Stomach (tissue), 8 donors: ENCODE measurements at regions not wholly inside any gene's neighbourhood (a gene's known extent, or its start where the extent isn't known, plus 50 kb on each side); places are given as distances from the start of the nearest gene placed in this dataset.
"Not testable (repeated sequence)": the region's sequence is repeated elsewhere in the genome, so short reads cannot be mapped to it uniquely, and the experiment has no call there.

Source experiments
- DNase-seq, 2 donors: peaks; one replicate each; pipeline versions ENCODE4 v3.0.0 to v3.0.0-alpha.2; 2013 to 2019
- H3K27ac ChIP-seq, 5 donors: fragments of 200-600 bp in 4 of 5; sonication (generic) in 4 of 5; one replicate each; pipeline ENCODE4 v1.5.1; 2013 to 2019; ENCODE audit warnings: mild to moderate bottlenecking in 1 of 5, moderate library complexity in 1 of 5
- H3K27me3 ChIP-seq, 3 donors: fragments of 200-600 bp; sonication (generic); one replicate each; pipeline ENCODE4 v1.5.1; 2017 to 2019; ENCODE audit warnings: mixed run types in 1 of 3
- H3K36me3 ChIP-seq, 4 donors: fragments of 200-600 bp; sonication (generic); 1 replicate in 3 of 4; 2 replicates in 1 of 4; pipeline ENCODE4 v1.5.1; 2016 to 2019
- H3K4me1 ChIP-seq, 4 donors: fragments of 200-600 bp; sonication (generic); one replicate each; pipeline ENCODE4 v1.5.1; 2016 to 2019
- H3K4me3 ChIP-seq, 4 donors: fragments of 200-600 bp; sonication (generic) in 3 of 4; one replicate each; pipeline ENCODE4 v1.5.1; 2016 to 2019; ENCODE audit warnings: mild to moderate bottlenecking in 1 of 4
- H3K9me3 ChIP-seq, 4 donors: fragments of 200-600 bp; sonication (generic); one replicate each; pipeline ENCODE4 v1.5.1; 2016 to 2019
- CTCF ChIP-seq, 7 experiments: fragments of 450-650 bp in 4 of 7; fragments of 200-600 bp in 3 of 7; sonication (generic) in 3 of 7; IDR thresholded peaks; one replicate each; pipeline ENCODE4 v1.5.1; 2016 to 2019; ENCODE audit warnings: antibody characterized with exemption in 7 of 7, control low read depth in 2 of 7, mild to moderate bottlenecking in 1 of 7
- EP300 ChIP-seq: sonication (generic); formaldehyde crosslinking; IDR thresholded peaks from one replicate; pipeline ENCODE4 v1.6.1; 2017; ENCODE audit warnings: antibody characterized with exemption
- POLR2A ChIP-seq, 4 donors: fragments of 450-650 bp; IDR thresholded peaks; one replicate each; pipeline ENCODE4 v1.6.1; 2016; ENCODE audit warnings: antibody characterized with exemption in 4 of 4, control low read depth in 2 of 4, mild to moderate bottlenecking in 1 of 4, moderate library complexity in 1 of 4
- POLR2AphosphoS5 ChIP-seq, 3 donors: sonication (generic); formaldehyde crosslinking; IDR thresholded peaks; one replicate each; pipeline ENCODE4 v1.6.1; 2016; ENCODE audit warnings: antibody characterized with exemption in 3 of 3
- WGBS, 5 donors: extraction: QIAGEN DNeasy Blood & Tissue Kit in 3 of 5; methylation state at CpG; one replicate each; pipeline versions ENCODE4 v1.1.5 to v1.1.7; 2013 to 2018; 5-methylcytosine and 5-hydroxymethylcytosine counted together
- intact Hi-C: fragments of 100-400 bp; cut with DNase I; formaldehyde crosslinking; loops from one replicate; pipeline ENCODE4 v1.15.1; 2023; ENCODE audit warnings: low total_unique reads
- donor health status: healthy with polysubstance abuse.
- donor health status: Bipolar disorder and iron deficiency.
- donor health status: healthy.

DNA sequence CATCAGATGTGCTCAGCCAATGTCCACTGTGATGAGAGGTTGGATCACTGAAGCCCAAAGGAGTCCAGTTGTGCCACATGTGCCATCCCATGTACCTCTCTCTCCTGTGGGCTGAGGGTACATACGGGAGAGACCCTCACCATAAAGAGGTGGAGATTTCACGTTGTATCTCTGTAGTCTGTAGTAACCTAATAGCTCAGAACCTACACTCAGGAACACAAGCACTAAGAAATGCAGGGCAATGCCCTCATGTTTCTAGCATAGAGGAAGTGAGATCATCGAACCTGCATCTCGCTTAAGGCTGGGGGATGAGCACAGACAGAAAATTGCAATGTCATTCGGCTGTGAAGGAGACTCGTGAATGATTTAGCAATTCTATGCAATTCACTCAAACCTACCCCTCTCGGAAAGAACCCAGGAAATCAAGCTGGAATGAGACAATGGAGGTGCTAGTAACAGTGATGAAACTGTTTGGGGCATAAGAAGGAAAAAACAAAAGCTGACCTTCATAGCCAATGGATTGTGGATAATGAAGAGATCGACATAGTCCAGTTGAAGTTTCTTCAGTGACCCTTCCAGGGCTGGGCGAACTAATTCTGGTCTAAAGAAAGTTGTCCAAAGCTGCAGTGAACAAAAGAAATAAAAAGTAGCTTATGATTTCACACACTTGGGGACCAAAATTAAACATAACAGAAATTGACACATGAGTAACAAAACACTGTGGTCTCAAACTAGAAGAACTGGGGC, 80.3 kb upstream of the UCN3 start:
- 64 to 78% (median 71%) methylated on average over 9 of the region's 9 CpGs for WGBS, 5 donors
- H3K36me3 ChIP-seq, result no peaks in the 10 kb centered on the region
- H3K9me3 ChIP-seq, result no peaks in the 10 kb centered on the region
- peaks cover 3 to 17% (median 10%) of the 10 kb centered on the region in 4 donors for H3K4me1 ChIP-seq
- no peaks in the 10 kb centered on the region for H3K27me3 ChIP-seq
- no peak for TF ChIP-seq POLR2A (IDR thresholded peaks at IDR 0.05)
- no peak for TF ChIP-seq CTCF (IDR thresholded peaks at IDR 0.05)
- no peak for TF ChIP-seq POLR2AphosphoS5 (IDR thresholded peaks at IDR 0.05)
- TF ChIP-seq EP300, result no peak
- DNase-seq, result peak in 1 of 2 donors; percentile 30
- no peak overlapping the region for H3K4me3 ChIP-seq
- intact Hi-C loops, result no loop called here
- no peak overlapping the region for H3K27ac ChIP-seq

DNA sequence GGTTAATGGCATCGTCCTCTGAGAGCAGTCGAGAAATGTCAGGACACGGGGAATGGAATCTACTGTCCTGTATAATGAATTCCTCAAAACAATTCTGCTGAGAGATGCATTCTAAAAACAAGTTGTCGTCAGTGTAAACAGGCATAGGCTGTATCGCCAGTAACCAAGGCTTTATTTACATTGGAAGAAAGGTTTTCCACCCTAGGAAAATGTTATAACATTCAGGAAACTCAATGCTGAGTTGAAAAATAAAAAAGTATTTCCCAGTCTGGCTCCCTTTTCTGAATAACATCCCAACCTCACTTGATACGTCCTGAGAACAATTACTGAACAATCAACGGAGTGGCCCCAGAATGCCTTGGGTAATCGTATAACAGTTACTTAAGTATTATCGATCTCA, 79.6 kb upstream of the UCN3 start:
- peaks cover 3 to 17% (median 10%) of the 10 kb centered on the region in 4 donors for H3K4me1 ChIP-seq
- H3K9me3 ChIP-seq, result no peaks in the 10 kb centered on the region
- 46 to 57% (median 49%) methylated on average over 9 of the region's 9 CpGs for WGBS, 5 donors

GRCh38 chr10:5288359-5288758, 76.4 kb upstream of the UCN3 start:
- no peaks in the 10 kb centered on the region for H3K27me3 ChIP-seq
- H3K4me1 ChIP-seq, result peaks cover 0 to 21% (median 7%) of the 10 kb centered on the region in 4 donors
- no peak overlapping the region for H3K4me3 ChIP-seq
- intact Hi-C loops, result no loop called here
- H3K27ac ChIP-seq, result no peak overlapping the region
- TF ChIP-seq CTCF (IDR thresholded peaks at IDR 0.05), result no peak
- no peak for TF ChIP-seq EP300
- TF ChIP-seq POLR2A (IDR thresholded peaks at IDR 0.05), result no peak
- TF ChIP-seq POLR2AphosphoS5 (IDR thresholded peaks at IDR 0.05), result no peak
- H3K36me3 ChIP-seq, result no peaks in the 10 kb centered on the region
- 73 to 89% (median 82%) methylated on average over 4 of the region's 4 CpGs for WGBS, 5 donors
- H3K9me3 ChIP-seq, result no peaks in the 10 kb centered on the region
- no peak for DNase-seq

More for the DNA sequence above, 79.6 kb upstream of the UCN3 start:
- no peaks in the 10 kb centered on the region for H3K27me3 ChIP-seq
- H3K36me3 ChIP-seq, result no peaks in the 10 kb centered on the region
- DNase-seq, result no peak
- no peak overlapping the region for H3K4me3 ChIP-seq
- intact Hi-C loops, result no loop called here
- no peak overlapping the region for H3K27ac ChIP-seq
- TF ChIP-seq CTCF (IDR thresholded peaks at IDR 0.05) (no peak), POLR2A (IDR thresholded peaks at IDR 0.05) (no peak)

- DNase-seq, H3K36me3 ChIP-seq, H3K27ac ChIP-seq, H3K9me3 ChIP-seq, H3K4me3 ChIP-seq, intact Hi-C loops, H3K27me3 ChIP-seq: not testable (repeated sequence)
- 93 to 100% (median 97%) methylated on average over 1 of the region's 1 CpG for WGBS, 5 donors
- peaks cover 0 to 21% (median 3%) of the 10 kb centered on the region in 4 donors for H3K4me1 ChIP-seq
Measured at GRCh38 chr10:5289228-5289627, 75.5 kb upstream of the UCN3 start.

DNA sequence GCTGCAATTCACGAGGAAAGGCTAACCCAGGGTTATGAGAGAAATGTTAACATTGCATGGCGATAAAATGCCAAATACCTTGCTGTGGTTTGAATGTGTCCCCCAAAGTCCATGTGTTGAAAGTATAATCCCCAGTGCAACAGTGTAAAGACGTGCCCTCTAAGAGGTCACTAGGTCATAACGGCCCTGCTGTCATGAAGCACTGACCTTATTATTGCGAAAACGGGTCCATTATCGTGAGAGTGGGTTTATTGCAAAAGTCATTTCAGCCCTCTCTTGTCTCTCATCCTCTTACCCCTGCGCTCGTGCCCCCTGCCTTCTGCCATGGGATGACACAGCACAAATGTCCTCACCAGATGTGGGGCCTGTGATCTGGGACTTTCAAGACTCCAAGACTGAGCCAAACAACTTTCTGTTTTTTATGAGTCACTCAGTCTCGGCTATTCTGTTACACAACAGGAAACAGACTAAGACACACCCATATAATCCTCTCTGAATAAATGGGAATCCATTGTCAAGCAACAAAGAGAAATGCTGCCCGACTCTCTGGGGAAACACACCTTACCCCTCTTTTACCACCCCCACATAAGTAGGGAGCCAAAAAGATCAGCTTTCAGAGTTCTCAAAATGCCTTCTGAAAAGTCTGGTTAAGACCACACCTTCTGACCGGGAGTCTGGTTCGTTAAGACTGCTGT, 73.1 kb upstream of the UCN3 start:
- Histone ChIP-seq H3K9me3 (no peaks in the 10 kb centered on the region), H3K4me3 (no peak overlapping the region), H3K27ac (peak overlapping the region; percentile 10 to 73 (median 50)), H3K36me3 (no peaks in the 10 kb centered on the region), H3K4me1 (peaks cover 0 to 21% (median 3%) of the 10 kb centered on the region in 4 donors), H3K27me3 (no peaks in the 10 kb centered on the region)
- peak in 1 of 2 donors; percentile 59 for DNase-seq
- intact Hi-C loops, result no loop called here
- no peak for TF ChIP-seq EP300
- peak in 1 of 3 donors; percentile 36 for TF ChIP-seq POLR2AphosphoS5 (IDR thresholded peaks at IDR 0.05)
- 51 to 58% (median 53%) methylated on average over 13 of the region's 13 CpGs for WGBS, 5 donors
